ENCODE measurements at regions not wholly inside any gene's neighbourhood (a gene's known extent, or its start where the extent isn't known, plus 50 kb on each side); places are given as distances from the start of the nearest gene placed in this dataset.

GRCh38 chr6:166692723-166693302 lies 65.8 kb upstream of the RPS6KA2 start:
- no peak for DNase-seq (ENCODE audit: low read depth)

- no peak for DNase-seq (ENCODE audit: low read depth)
These were observed 64.7 kb upstream of the RPS6KA2 start for GRCh38 chr6:166691746-166692145.

GRCh38 chr6:166691199-166691598 lies 64.1 kb upstream of the RPS6KA2 start:
- DNase-seq (ENCODE audit: low read depth) = no peak

- DNase-seq (ENCODE audit: low read depth) = no peak
These were observed 62.6 kb upstream of the RPS6KA2 start for GRCh38 chr6:166689687-166690086.

GRCh38 chr6:166688901-166689300 lies 61.9 kb upstream of the RPS6KA2 start:
- DNase-seq (ENCODE audit: low read depth) = no peak

GRCh38 chr6:166687879-166688205 lies 60.8 kb upstream of the RPS6KA2 start:
- DNase-seq (ENCODE audit: low read depth) = no peak

GRCh38 chr6:166687070-166687878 lies 60.2 kb upstream of the RPS6KA2 start:
- no peak for DNase-seq (ENCODE audit: low read depth)

- DNase-seq (ENCODE audit: low read depth) = no peak
These were observed 59.3 kb upstream of the RPS6KA2 start for GRCh38 chr6:166686317-166686716.

GRCh38 chr6:166684866-166685265 lies 57.8 kb upstream of the RPS6KA2 start:
- DNase-seq (ENCODE audit: low read depth) = no peak

- DNase-seq (ENCODE audit: low read depth) = no peak
These were observed 57.1 kb upstream of the RPS6KA2 start for GRCh38 chr6:166684170-166684569.

- no peak for DNase-seq (ENCODE audit: low read depth)
These were observed 56.4 kb upstream of the RPS6KA2 start for GRCh38 chr6:166683477-166683876.

- no peak for DNase-seq (ENCODE audit: low read depth)
These were observed 52.5 kb upstream of the RPS6KA2 start for GRCh38 chr6:166679566-166679965.

- DNase-seq (ENCODE audit: low read depth) = no peak
These were observed 51.4 kb upstream of the RPS6KA2 start for GRCh38 chr6:166678426-166678825.

GRCh38 chr6:166677941-166678340 lies 50.9 kb upstream of the RPS6KA2 start:
- no peak for DNase-seq (ENCODE audit: low read depth)

All from CMK (cell line).